ENCODE measurements at regions not wholly inside any gene's neighbourhood (a gene's known extent, or its start where the extent isn't known, plus 50 kb on each side); places are given as distances from the start of the nearest gene placed in this dataset.

DNA sequence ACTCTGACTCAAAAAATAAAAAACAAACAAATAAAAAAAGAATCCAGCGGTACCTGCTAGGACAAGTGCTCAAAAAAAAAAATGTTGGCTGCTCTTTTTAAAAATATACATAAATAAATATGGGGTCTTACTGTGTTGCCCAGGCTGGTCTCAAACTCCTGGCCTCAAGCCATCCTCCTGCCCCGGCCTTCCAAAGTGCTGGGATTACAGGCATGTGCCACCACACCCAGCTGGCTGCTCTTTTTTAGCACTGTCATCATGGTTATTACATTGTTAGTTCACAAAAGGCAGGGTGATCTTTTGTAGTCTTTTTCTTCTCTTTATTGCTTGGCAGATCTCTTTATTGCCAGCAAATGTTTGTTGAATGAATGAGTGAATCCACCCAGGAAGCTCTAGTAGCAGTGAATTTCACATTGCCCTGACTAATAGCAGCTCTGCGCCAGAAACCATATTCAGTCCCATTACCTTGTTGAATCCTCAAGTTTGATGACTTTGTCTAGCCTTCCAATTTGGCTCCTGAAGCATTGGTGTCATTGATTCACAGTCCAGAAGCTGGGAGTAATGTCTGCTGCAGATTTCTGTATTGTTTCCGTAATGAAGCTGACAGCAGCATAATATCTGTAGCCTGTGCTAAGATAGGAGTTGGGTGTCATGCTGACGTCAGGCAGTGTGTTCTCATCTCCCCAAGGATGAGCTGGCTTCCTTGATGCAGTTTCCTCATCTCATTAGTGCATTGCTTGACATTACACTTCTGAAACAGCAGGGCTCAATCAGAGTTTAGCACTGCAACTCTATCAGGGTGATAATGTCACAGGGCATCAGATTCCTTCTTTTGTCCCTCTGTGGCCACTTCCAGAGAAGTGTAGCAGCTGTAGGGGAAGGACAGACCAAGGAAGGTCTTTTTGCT is 84.9 kb upstream of the TGM3 start:
- Histone ChIP-seq H3K9me3 (ENCODE audit: severe bottlenecking) (no peaks in the 10 kb centered on the region), H3K36me3 (ENCODE audit: low read depth) (no peaks in the 10 kb centered on the region), H3K4me3 (ENCODE audit: severe bottlenecking) (no peak overlapping the region), H3K4me1 (ENCODE audit: insufficient read depth, poor library complexity, severe bottlenecking) (no peaks in the 10 kb centered on the region), H3K27ac (ENCODE audit: poor library complexity, severe bottlenecking) (no peak overlapping the region), H3K27me3 (ENCODE audit: insufficient read depth, poor library complexity, severe bottlenecking) (no peaks in the 10 kb centered on the region)
- DNase-seq (ENCODE audit: low spot score) (no peak), ATAC-seq (ENCODE audit: low read depth) (peak; percentile 78)
- TF ChIP-seq, protein P1, sequence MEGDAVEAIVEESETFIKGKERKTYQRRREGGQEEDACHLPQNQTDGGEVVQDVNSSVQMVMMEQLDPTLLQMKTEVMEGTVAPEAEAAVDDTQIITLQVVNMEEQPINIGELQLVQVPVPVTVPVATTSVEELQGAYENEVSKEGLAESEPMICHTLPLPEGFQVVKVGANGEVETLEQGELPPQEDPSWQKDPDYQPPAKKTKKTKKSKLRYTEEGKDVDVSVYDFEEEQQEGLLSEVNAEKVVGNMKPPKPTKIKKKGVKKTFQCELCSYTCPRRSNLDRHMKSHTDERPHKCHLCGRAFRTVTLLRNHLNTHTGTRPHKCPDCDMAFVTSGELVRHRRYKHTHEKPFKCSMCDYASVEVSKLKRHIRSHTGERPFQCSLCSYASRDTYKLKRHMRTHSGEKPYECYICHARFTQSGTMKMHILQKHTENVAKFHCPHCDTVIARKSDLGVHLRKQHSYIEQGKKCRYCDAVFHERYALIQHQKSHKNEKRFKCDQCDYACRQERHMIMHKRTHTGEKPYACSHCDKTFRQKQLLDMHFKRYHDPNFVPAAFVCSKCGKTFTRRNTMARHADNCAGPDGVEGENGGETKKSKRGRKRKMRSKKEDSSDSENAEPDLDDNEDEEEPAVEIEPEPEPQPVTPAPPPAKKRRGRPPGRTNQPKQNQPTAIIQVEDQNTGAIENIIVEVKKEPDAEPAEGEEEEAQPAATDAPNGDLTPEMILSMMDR (IDR thresholded peaks at IDR 0.05; ENCODE audit: poor library complexity, severe bottlenecking) = no peak

DNA sequence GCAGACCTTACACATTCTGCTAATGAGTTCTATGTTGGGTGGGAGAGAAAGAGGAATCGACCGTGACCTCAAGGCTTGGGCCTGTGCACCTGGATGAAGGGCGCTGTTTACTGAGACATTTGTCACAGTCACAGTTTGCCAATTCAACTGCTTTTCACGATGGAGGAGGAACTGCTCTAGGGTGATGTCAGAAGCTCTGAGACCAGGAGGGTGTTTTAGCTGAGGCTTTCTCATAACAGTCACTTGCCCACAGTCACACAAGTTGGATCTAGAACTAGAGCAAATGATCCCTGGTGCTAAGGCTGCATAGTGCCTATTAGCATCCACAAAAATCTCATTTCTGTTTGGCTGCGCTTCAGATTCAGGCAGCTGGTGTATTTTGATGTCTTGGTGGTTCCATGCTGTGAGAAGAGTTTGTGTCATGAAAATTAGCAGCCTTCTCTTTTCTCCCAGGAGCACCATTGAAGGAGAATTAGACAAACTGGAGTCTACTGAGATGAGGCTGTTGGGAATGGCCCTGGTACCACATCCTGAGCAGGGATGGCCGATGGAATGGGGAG is 83.3 kb upstream of the TGM3 start:
- no peaks in the 10 kb centered on the region for H3K9me3 ChIP-seq (ENCODE audit: severe bottlenecking)
- DNase-seq (ENCODE audit: low spot score) = no peak
- no peak overlapping the region for H3K4me3 ChIP-seq (ENCODE audit: severe bottlenecking)
- TF ChIP-seq, protein P1 (IDR thresholded peaks at IDR 0.05; ENCODE audit: poor library complexity, severe bottlenecking) = no peak
- H3K4me1 ChIP-seq (ENCODE audit: insufficient read depth, poor library complexity, severe bottlenecking) = no peaks in the 10 kb centered on the region
- ATAC-seq (ENCODE audit: low read depth) = no peak
- H3K27ac ChIP-seq (ENCODE audit: poor library complexity, severe bottlenecking) = no peak overlapping the region
- no peaks in the 10 kb centered on the region for H3K36me3 ChIP-seq (ENCODE audit: low read depth)
- H3K27me3 ChIP-seq (ENCODE audit: insufficient read depth, poor library complexity, severe bottlenecking) = no peaks in the 10 kb centered on the region

DNA sequence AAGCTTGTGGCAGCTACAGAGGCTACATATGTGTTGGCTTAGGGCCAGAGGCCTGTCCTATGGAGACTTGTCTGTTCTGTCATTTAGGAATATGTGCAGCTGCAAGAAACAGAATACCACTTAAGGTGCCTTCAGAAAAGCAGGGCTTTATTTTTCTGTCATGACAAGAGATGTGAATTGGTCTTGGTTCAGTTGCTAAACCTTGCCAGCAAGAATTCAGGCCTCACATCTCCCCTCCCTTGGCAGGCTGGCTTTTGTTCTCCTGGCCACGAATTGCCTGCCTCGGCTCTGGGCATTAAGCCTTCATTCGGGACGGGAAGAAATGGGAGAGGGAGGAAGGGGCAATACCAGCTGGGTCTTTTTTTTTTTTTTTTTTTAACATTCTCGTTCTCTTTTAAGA is 82.4 kb upstream of the TGM3 start:
- Histone ChIP-seq H3K9me3 (ENCODE audit: severe bottlenecking) (no peaks in the 10 kb centered on the region), H3K36me3 (ENCODE audit: low read depth) (no peaks in the 10 kb centered on the region), H3K27me3 (ENCODE audit: insufficient read depth, poor library complexity, severe bottlenecking) (no peaks in the 10 kb centered on the region), H3K4me3 (ENCODE audit: severe bottlenecking) (no peak overlapping the region), H3K4me1 (ENCODE audit: insufficient read depth, poor library complexity, severe bottlenecking) (no peaks in the 10 kb centered on the region), H3K27ac (ENCODE audit: poor library complexity, severe bottlenecking) (no peak overlapping the region)
- ATAC-seq (ENCODE audit: low read depth) (no peak), DNase-seq (ENCODE audit: low spot score) (no peak)
- TF ChIP-seq, protein P1 (IDR thresholded peaks at IDR 0.05; ENCODE audit: poor library complexity, severe bottlenecking) = no peak

DNA sequence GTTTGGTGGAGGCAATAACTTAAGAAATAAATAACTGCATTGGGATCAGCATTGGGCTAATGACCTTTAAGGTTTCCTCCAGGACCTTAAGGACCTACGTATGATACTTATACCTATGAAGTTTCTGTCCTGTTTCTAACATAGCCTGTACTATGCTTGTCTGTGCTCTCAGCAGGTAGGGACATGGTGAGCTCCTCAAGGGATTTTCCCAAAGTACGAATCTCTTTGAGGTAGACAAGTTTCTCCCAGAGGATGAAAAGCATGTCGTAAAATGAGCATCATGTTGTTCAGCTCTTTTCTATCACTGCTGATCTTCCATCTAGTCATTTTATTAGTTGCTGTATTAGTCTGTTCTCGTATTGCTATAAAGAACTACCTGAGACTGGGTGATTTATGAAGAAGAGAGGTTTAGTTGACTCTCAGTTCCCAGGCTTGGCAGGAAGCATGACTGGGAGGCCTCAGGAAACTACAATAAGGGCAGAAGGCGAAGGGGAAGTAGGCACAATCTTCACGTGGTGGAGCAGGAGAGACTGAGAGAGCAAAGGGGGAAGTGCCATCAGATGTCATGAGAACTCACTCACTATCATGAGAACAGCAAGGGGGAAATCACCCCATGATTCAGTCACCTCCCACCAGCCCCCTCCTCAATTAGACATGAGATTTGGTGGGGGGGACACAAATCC is 77.8 kb upstream of the TGM3 start:
- Histone ChIP-seq H3K9me3 (ENCODE audit: severe bottlenecking) (peaks cover 5% of the 10 kb centered on the region), H3K27ac (ENCODE audit: poor library complexity, severe bottlenecking) (no peak overlapping the region), H3K4me1 (ENCODE audit: insufficient read depth, poor library complexity, severe bottlenecking) (no peaks in the 10 kb centered on the region), H3K4me3 (ENCODE audit: severe bottlenecking) (no peak overlapping the region), H3K36me3 (ENCODE audit: low read depth) (no peaks in the 10 kb centered on the region), H3K27me3 (ENCODE audit: insufficient read depth, poor library complexity, severe bottlenecking) (no peaks in the 10 kb centered on the region)
- ATAC-seq (ENCODE audit: low read depth) = no peak
- TF ChIP-seq, protein P1 (IDR thresholded peaks at IDR 0.05; ENCODE audit: poor library complexity, severe bottlenecking) = no peak
- no peak for DNase-seq (ENCODE audit: low spot score)
